Esophagus mucosa (tissue), 1 donor: ENCODE measurements at regions not wholly inside any gene's neighbourhood (a gene's known extent, or its start where the extent isn't known, plus 50 kb on each side); places are given as distances from the start of the nearest gene placed in this dataset.

Source experiments
- ATAC-seq: fragments of 200-7000 bp; cut with Tn5 transposase; one replicate; pipeline ENCODE4 v1.9.1; 2020
- donor health status: DM: yes; HTN: yes; CAD: no.

GRCh38 chr11:98965775-98966174 is 55.0 kb upstream of the CNTN5 start:
- no peak for ATAC-seq

GRCh38 chr11:98967005-98967404 is 53.7 kb upstream of the CNTN5 start:
- ATAC-seq, result no peak
